HepG2 (cell line): ENCODE measurements at regions not wholly inside any gene's neighbourhood (a gene's known extent, or its start where the extent isn't known, plus 50 kb on each side); places are given as distances from the start of the nearest gene placed in this dataset.
A peak's percentile ranks its signal among the peaks of the same experiment; 100 is the strongest.

ENCODE experiments used
- ATAC-seq: fragments of 200-7000 bp; cut with Tn5 transposase; 3 replicates; pipeline ENCODE4 v1.9.1; 2020; ENCODE audit warnings: mild to moderate bottlenecking, moderate library complexity
- BruUV-seq: library from RNA; stranded (reverse); fragments of 400-500 nt; replicated peaks from 2 replicates; lab custom pipeline; 2021; lab: Mats Ljungman, UMichigan
- CTCF ChIA-PET: fragments of 300-600 bp; formaldehyde crosslinking; extraction: SDS; loops from one replicate; lab custom pipeline; 2021; ENCODE audit warnings: low total read pairs, inconsistent platforms, low intra/inter-chr PET ratio; lab: Yijun Ruan, JAX
- POLR2A ChIA-PET: fragments of 350-600 bp; sonication (Branson Sonifier 250); formaldehyde crosslinking; loops from one replicate; lab custom pipeline; 2020; ENCODE audit warnings: antibody characterized with exemption, inconsistent platforms; lab: Yijun Ruan, JAX
- DNase-seq: peaks from one replicate; pipeline ENCODE4 v3.0.0-alpha.2; 2015; ENCODE audit warnings: low spot score
- FAIRE-seq: peaks from 3 replicates; lab custom pipeline; 2011; peaks lifted over from hg19 to GRCh38; lab: Jason Lieb, UNC
- H2AFZ ChIP-seq: one replicate; pipeline ENCODE4 v1.6.1; 2011; ENCODE audit warnings: low read length, inconsistent platforms
- H3K27ac ChIP-seq: fragments of 300-600 bp; 3 replicates; pipeline ENCODE4 v1.8.0; 2011; ENCODE audit warnings: mixed run types, mild to moderate bottlenecking, mixed read lengths, low read length, inconsistent platforms; ENCODE audit not compliant: insufficient read depth; ENCODE audit errors: extremely low read length
- H3K27me3 ChIP-seq, 2 experiments: fragments of 200-600 bp in 1 of 2; 2 replicates in 1 of 2; 3 replicates in 1 of 2; pipeline versions ENCODE4 v1.6.0 to v1.8.0; 2011; ENCODE audit warnings: low read length in 2 of 2, mild to moderate bottlenecking in 2 of 2, moderate library complexity in 2 of 2, inconsistent platforms in 1 of 2; ENCODE audit not compliant: insufficient read depth in 2 of 2, control insufficient read depth in 1 of 2
- H3K36me3 ChIP-seq, 2 experiments: fragments of 200-600 bp in 1 of 2; replicated peaks in 1 of 2; 2 replicates in 1 of 2; 3 replicates in 1 of 2; pipeline versions ENCODE4 v1.5.1 to v1.8.0; 2011; ENCODE audit warnings: low read length in 2 of 2, inconsistent platforms in 1 of 2; ENCODE audit not compliant: insufficient read depth in 2 of 2, control insufficient read depth in 1 of 2
- H3K4me1 ChIP-seq: 2 replicates; pipeline ENCODE4 v1.5.1; 2012; ENCODE audit warnings: low read length, inconsistent platforms; ENCODE audit not compliant: insufficient read depth
- H3K4me2 ChIP-seq: 2 replicates; pipeline ENCODE4 v1.6.0; 2011; ENCODE audit warnings: low read depth, low read length, inconsistent platforms
- H3K4me3 ChIP-seq, 3 experiments: fragments of 200-600 bp in 1 of 3; sonication (generic), shearing (Covaris generic) in 1 of 3; replicated peaks in 1 of 3; 2 replicates each; pipeline ENCODE4 v1.5.1; 2011 to 2016; ENCODE audit warnings: low read length in 3 of 3, inconsistent platforms in 2 of 3, low read depth in 2 of 3, mild to moderate bottlenecking in 2 of 3, control low read depth in 1 of 3, mixed read lengths in 1 of 3; ENCODE audit not compliant: insufficient read depth in 1 of 3
- H3K79me2 ChIP-seq: one replicate; pipeline ENCODE4 v1.6.1; 2011; ENCODE audit warnings: low read length, inconsistent platforms; ENCODE audit not compliant: insufficient read depth
- H3K9ac ChIP-seq: 2 replicates; pipeline ENCODE4 v1.6.0; 2011; ENCODE audit warnings: mild to moderate bottlenecking, low read depth, low read length, inconsistent platforms; ENCODE audit not compliant: insufficient read depth
- H3K9me3 ChIP-seq: 2 replicates; pipeline ENCODE4 v1.5.1; 2012; ENCODE audit warnings: mild to moderate bottlenecking, low read length
- H4K20me1 ChIP-seq: 2 replicates; pipeline ENCODE4 v1.6.0; 2011; ENCODE audit warnings: inconsistent platforms, mild to moderate bottlenecking, low read length, moderate library complexity; ENCODE audit not compliant: insufficient read depth
- CAMTA2 ChIP-seq: sonication (generic); formaldehyde crosslinking; IDR thresholded peaks from 2 replicates; pipeline ENCODE4 v1.4.0; 2020; ENCODE audit warnings: mild to moderate bottlenecking, missing genetic modification reagents, borderline replicate concordance
- RAD51 ChIP-seq: fragments of 450-650 bp; IDR thresholded peaks from 2 replicates; pipeline ENCODE4 v1.6.1; 2016; ENCODE audit warnings: borderline replicate concordance
- ZBTB7A ChIP-seq: sonication (generic); formaldehyde crosslinking; IDR thresholded peaks from 2 replicates; pipeline ENCODE4 v1.8.0; 2022; ENCODE audit warnings: mild to moderate bottlenecking, missing genetic modification reagents
- WGBS: methylation state at CpG from one replicate; pipeline ENCODE4 v1.1.6; 2017; ENCODE audit warnings: low lambda C conversion rate; 5-methylcytosine and 5-hydroxymethylcytosine counted together
- in situ Hi-C: cut with HindIII; loops from 2 replicates; pipeline ENCODE4 v1.10.0; 2017; ENCODE audit warnings: low pct_unique_long_range_greater_than_20kb; ENCODE audit not compliant: extremely low pct_ligation_motif_present
- intact Hi-C: fragments of 100-400 bp; cut with micrococcal nuclease; formaldehyde crosslinking; loops from one replicate; pipeline ENCODE4 v1.10.0; 2022; ENCODE audit not compliant: unreplicated experiment
- TF ChIP-seq, protein P1 (sequence below): sonication (generic); formaldehyde crosslinking; IDR thresholded peaks from 2 replicates; pipeline ENCODE4 v1.5.0; 2020; ENCODE audit warnings: missing genetic modification reagents, mild to moderate bottlenecking, borderline replicate concordance

DNA sequence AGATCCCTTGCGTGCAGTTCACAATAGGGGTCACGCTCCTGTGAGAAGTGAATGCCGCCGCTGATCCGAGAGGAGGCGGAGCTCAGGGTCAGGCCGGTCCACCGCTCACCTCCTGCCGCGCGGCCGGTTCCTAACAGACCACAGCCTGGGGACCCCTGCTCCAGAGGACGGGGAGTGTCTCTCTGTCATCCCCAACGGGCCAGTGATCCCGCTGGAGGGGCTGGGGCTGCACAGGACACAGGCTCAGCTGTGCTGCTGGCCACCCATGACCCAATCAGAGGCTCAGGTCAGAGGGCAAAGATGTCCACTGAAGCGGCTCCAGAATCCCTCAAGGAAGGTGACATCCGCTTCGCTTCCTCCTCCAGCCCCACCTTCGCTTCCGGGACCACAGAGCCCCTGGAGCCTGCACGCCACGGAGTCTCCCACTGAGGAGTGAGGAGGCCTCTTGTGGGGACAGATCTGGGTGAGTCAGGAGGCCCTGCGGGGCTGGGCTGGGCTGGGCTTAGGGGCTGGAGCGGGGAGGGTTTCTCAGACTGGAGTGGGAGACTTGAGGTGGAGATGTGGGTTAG is 115.4 kb downstream of the METRNL start:
- Histone ChIP-seq H3K4me1 (peaks cover 6% of the 10 kb centered on the region), H3K4me2 (no peak overlapping the region), H2AFZ (no peak overlapping the region), H3K36me3 (no peaks in the 10 kb centered on the region), H3K9me3 (no peaks in the 10 kb centered on the region), H3K4me3 (no peak overlapping the region), H3K27ac (no peak overlapping the region), H3K79me2 (no peaks in the 10 kb centered on the region), H4K20me1 (peaks cover 6% of the 10 kb centered on the region; the same call in 1 of the 2 replicates), H3K9ac (no peak overlapping the region), H3K27me3 (peaks cover 12 to 67% of the 10 kb centered on the region in 2 experiments)
- intact Hi-C loops (no loop called here), in situ Hi-C loops (no loop called here)
- 71% methylated on average over 24 of the region's 24 CpGs for WGBS
- ATAC-seq (no peak; the same call in 2 of the 3 replicates), DNase-seq (no peak), FAIRE-seq (no peak)
- no TSS peak for BruUV-seq
- ChIA-PET POLR2A (no interaction called here), CTCF (no interaction called here)
- TF ChIP-seq, protein P1, sequence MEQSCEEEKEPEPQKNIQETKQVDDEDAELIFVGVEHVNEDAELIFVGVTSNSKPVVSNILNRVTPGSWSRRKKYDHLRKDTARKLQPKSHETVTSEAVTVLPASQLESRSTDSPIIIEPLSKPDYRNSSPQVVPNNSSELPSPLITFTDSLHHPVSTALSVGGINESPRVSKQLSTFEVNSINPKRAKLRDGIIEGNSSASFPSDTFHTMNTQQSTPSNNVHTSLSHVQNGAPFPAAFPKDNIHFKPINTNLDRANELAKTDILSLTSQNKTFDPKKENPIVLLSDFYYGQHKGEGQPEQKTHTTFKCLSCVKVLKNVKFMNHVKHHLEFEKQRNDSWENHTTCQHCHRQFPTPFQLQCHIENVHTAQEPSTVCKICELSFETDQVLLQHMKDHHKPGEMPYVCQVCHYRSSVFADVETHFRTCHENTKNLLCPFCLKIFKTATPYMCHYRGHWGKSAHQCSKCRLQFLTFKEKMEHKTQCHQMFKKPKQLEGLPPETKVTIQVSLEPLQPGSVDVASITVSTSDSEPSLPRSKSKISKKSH (CRISPR knock-in tag), result 0 out of 2 replicates have a peak, but pooled peaks have one; percentile 13
- TF ChIP-seq ZBTB7A, result no peak

DNA sequence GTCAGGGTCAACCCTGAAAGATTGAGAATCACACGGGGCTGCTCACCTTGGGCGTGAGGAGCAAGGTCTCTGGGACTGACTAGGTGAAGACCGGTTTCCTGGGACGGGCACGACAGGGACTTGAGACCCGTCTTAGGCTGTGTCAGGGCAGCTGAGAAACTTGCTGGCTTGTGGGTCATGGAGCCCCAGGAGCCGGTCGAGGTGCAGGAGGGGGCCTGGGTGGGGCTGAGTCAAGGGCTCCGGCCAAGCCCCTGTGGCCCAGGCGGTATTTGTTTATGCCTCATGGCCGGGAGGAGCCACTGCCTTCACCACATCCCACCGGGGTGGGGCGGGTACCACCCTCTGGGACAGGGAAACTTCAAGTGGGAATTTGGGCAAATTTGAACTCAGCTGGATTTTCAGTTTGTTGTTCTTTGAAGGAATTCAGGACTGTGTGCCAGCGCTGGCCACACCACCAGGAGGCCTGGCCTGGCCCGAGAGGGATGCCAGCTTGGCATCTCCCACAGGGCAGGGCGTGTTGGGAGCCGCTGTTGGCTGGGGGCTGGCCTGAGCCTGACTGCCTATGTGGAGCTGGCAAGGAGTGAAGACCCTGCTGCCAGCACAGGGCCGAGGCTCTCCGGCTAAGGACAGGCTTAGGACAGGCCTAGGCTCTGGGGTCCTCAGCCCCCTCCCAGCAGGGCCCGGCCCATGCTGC is 116.1 kb downstream of the METRNL start:
- FAIRE-seq (no peak), DNase-seq (no peak), ATAC-seq (peak; percentile 5; the same call in 1 of the 3 replicates)
- TF ChIP-seq CAMTA2 (CRISPR knock-in tag) (no peak), RAD51 (no peak)
- TF ChIP-seq, protein P1 (CRISPR knock-in tag), result 0 out of 2 replicates have a peak, but pooled peaks have one; percentile 3
- H3K4me2 ChIP-seq, result no peak overlapping the region
- no peak overlapping the region for H3K9ac ChIP-seq
- H3K27ac ChIP-seq, result no peak overlapping the region
- no TSS peak for BruUV-seq
- in situ Hi-C loops (no loop called here), intact Hi-C loops (no loop called here)
- no peak overlapping the region for H3K4me3 ChIP-seq
- H3K36me3 ChIP-seq, result no peaks in the 10 kb centered on the region
- POLR2A ChIA-PET, result no interaction called here
- peaks cover 6% of the 10 kb centered on the region; the same call in 1 of the 2 replicates for H4K20me1 ChIP-seq
- 56% methylated on average over 11 of the region's 20 CpGs for WGBS
- peaks cover 11 to 67% of the 10 kb centered on the region in 2 experiments for H3K27me3 ChIP-seq
- H3K4me1 ChIP-seq, result peaks cover under 1% of the 10 kb centered on the region; the same call in 1 of the 2 replicates
- CTCF ChIA-PET, result no interaction called here
- no peak overlapping the region for H2AFZ ChIP-seq
- no peaks in the 10 kb centered on the region for H3K9me3 ChIP-seq
- no peaks in the 10 kb centered on the region for H3K79me2 ChIP-seq
